Smooth muscle cell (in vitro differentiated cells): ENCODE measurements at regions not wholly inside any gene's neighbourhood (a gene's known extent, or its start where the extent isn't known, plus 50 kb on each side); places are given as distances from the start of the nearest gene placed in this dataset.

Source experiments
- DNase-seq: peaks from one replicate; lab custom pipeline; 2025; ENCODE audit not compliant: unreplicated experiment; lab: John Stamatoyannopoulos, UW
- H2AFZ ChIP-seq: fragments of 200-600 bp; sonication (generic); 2 replicates; pipeline ENCODE4 v1.6.0; 2016; ENCODE audit warnings: antibody characterized with exemption, low read depth, mild to moderate bottlenecking
- H3F3A ChIP-seq: fragments of 200-600 bp; sonication (generic); 2 replicates; pipeline ENCODE4 v1.6.0; 2017; ENCODE audit warnings: antibody characterized with exemption, low read depth
- H3K27ac ChIP-seq: fragments of 200-600 bp; sonication (generic); 2 replicates; pipeline ENCODE4 v1.5.1; 2016; ENCODE audit warnings: low read depth, mild to moderate bottlenecking
- H3K27me3 ChIP-seq: fragments of 200-600 bp; sonication (generic); 2 replicates; pipeline ENCODE4 v1.6.1; 2016; ENCODE audit warnings: low read depth, mild to moderate bottlenecking
- H3K36me3 ChIP-seq: fragments of 200-600 bp; sonication (generic); 2 replicates; pipeline ENCODE4 v1.5.1; 2016; ENCODE audit warnings: low read depth
- H3K4me1 ChIP-seq: fragments of 200-600 bp; sonication (generic); 2 replicates; pipeline ENCODE4 v1.5.1; 2016; ENCODE audit warnings: low read depth
- H3K4me2 ChIP-seq: fragments of 200-600 bp; sonication (generic); 2 replicates; pipeline ENCODE4 v1.6.0; 2016; ENCODE audit warnings: mild to moderate bottlenecking
- H3K4me3 ChIP-seq: fragments of 200-600 bp; sonication (generic); 2 replicates; pipeline ENCODE4 v1.5.1; 2016; ENCODE audit warnings: mild to moderate bottlenecking
- H3K79me2 ChIP-seq: fragments of 200-600 bp; sonication (generic); 2 replicates; pipeline ENCODE4 v1.6.0; 2016; ENCODE audit warnings: low read depth, mild to moderate bottlenecking
- H3K9ac ChIP-seq: fragments of 200-600 bp; sonication (generic); 2 replicates; pipeline ENCODE4 v1.6.0; 2016; ENCODE audit warnings: low read depth
- H3K9me3 ChIP-seq: fragments of 200-600 bp; sonication (generic); replicated peaks from 2 replicates; pipeline ENCODE4 v1.5.1; 2016; ENCODE audit warnings: low read depth
- H4K20me1 ChIP-seq: fragments of 200-600 bp; sonication (generic); 2 replicates; pipeline ENCODE4 v1.6.0; 2016; ENCODE audit warnings: low read depth
- WGBS: methylation state at CpG from one replicate; pipeline ENCODE4 v1.1.7; 2016; ENCODE audit warnings: low lambda C conversion rate; 5-methylcytosine and 5-hydroxymethylcytosine counted together
- TF ChIP-seq, protein P1 (sequence below): fragments of 200-600 bp; sonication (generic); IDR thresholded peaks from 2 replicates; pipeline ENCODE4 v1.5.1; 2017; ENCODE audit warnings: borderline replicate concordance, mild to moderate bottlenecking, antibody characterized with exemption; ENCODE audit not compliant: insufficient read depth, poor library complexity, severe bottlenecking

- no peaks in the 10 kb centered on the region for H4K20me1 ChIP-seq
- no peak overlapping the region for H3K4me3 ChIP-seq
- no peak overlapping the region for H3K9ac ChIP-seq
- H2AFZ ChIP-seq: no peak overlapping the region
- no peaks in the 10 kb centered on the region for H3K9me3 ChIP-seq
- no peak overlapping the region for H3K27ac ChIP-seq
- H3F3A ChIP-seq: no peaks in the 10 kb centered on the region
- H3K79me2 ChIP-seq: no peaks in the 10 kb centered on the region
- no peak overlapping the region for H3K4me2 ChIP-seq
- H3K27me3 ChIP-seq: no peaks in the 10 kb centered on the region
- TF ChIP-seq, protein P1, sequence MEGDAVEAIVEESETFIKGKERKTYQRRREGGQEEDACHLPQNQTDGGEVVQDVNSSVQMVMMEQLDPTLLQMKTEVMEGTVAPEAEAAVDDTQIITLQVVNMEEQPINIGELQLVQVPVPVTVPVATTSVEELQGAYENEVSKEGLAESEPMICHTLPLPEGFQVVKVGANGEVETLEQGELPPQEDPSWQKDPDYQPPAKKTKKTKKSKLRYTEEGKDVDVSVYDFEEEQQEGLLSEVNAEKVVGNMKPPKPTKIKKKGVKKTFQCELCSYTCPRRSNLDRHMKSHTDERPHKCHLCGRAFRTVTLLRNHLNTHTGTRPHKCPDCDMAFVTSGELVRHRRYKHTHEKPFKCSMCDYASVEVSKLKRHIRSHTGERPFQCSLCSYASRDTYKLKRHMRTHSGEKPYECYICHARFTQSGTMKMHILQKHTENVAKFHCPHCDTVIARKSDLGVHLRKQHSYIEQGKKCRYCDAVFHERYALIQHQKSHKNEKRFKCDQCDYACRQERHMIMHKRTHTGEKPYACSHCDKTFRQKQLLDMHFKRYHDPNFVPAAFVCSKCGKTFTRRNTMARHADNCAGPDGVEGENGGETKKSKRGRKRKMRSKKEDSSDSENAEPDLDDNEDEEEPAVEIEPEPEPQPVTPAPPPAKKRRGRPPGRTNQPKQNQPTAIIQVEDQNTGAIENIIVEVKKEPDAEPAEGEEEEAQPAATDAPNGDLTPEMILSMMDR: no peak
- no peaks in the 10 kb centered on the region for H3K36me3 ChIP-seq
- H3K4me1 ChIP-seq: no peaks in the 10 kb centered on the region
- DNase-seq: no peak
These were observed 856.1 kb downstream of the TECRL start for GRCh38 chr4:63553123-63553522.

GRCh38 chr4:63541828-63542227 is 867.4 kb downstream of the TECRL start:
- no peaks in the 10 kb centered on the region for H3K9me3 ChIP-seq
- no peaks in the 10 kb centered on the region for H3K27me3 ChIP-seq
- H3F3A ChIP-seq: no peaks in the 10 kb centered on the region
- no peak overlapping the region for H3K4me2 ChIP-seq
- H2AFZ ChIP-seq: no peak overlapping the region
- no peaks in the 10 kb centered on the region for H3K4me1 ChIP-seq
- TF ChIP-seq, protein P1: no peak
- no peak overlapping the region for H3K27ac ChIP-seq
- H3K79me2 ChIP-seq: no peaks in the 10 kb centered on the region
- 86% methylated on average over 2 of the region's 2 CpGs for WGBS
- H4K20me1 ChIP-seq: no peaks in the 10 kb centered on the region
- H3K4me3 ChIP-seq: no peak overlapping the region
- no peaks in the 10 kb centered on the region for H3K36me3 ChIP-seq
- DNase-seq: no peak
- H3K9ac ChIP-seq: no peak overlapping the region

- H3K27me3 ChIP-seq: no peaks in the 10 kb centered on the region
- H3F3A ChIP-seq: no peaks in the 10 kb centered on the region
- H3K79me2 ChIP-seq: no peaks in the 10 kb centered on the region
- no peak overlapping the region for H3K4me3 ChIP-seq
- no peak overlapping the region for H3K27ac ChIP-seq
- TF ChIP-seq, protein P1: no peak
- no peak for DNase-seq
- WGBS: 81% methylated on average over 7 of the region's 7 CpGs
- H3K4me2 ChIP-seq: no peak overlapping the region
- H3K9ac ChIP-seq: no peak overlapping the region
- no peaks in the 10 kb centered on the region for H3K36me3 ChIP-seq
- H3K4me1 ChIP-seq: no peaks in the 10 kb centered on the region
- no peaks in the 10 kb centered on the region for H3K9me3 ChIP-seq
- H2AFZ ChIP-seq: no peak overlapping the region
- H4K20me1 ChIP-seq: no peaks in the 10 kb centered on the region
These were observed 879.5 kb downstream of the TECRL start for GRCh38 chr4:63529581-63530337.
